ENCODE measurements at regions not wholly inside any gene's neighbourhood (a gene's known extent, or its start where the extent isn't known, plus 50 kb on each side); places are given as distances from the start of the nearest gene placed in this dataset.

DNA sequence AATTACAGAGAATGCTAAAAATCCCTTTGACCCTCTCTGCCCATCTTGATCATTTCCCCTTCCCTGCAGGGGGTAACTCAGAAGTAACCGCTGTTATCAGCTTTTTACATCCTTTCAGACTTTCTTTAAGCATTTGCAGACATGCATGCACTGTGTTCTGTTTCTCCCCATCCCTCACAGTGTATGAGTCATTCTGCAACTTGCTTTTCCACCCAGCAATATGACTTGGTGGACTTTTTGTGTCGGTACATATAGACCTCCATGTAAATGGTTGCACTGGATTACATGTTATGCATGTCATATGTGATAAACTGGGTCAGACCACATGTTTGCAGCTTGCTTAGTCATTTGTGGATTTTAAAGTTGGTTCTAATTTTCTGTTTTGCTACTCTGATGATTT, 87.7 kb upstream of the NECTIN1 start:
- TF ChIP-seq POLR2AphosphoS5 (IDR thresholded peaks at IDR 0.05), result no peak
- TF ChIP-seq CTCF (IDR thresholded peaks at IDR 0.05), result no peak
- no peak for TF ChIP-seq EP300 (IDR thresholded peaks at IDR 0.05)
- no peak for TF ChIP-seq POLR2A (IDR thresholded peaks at IDR 0.05; ENCODE audit: low read depth)
